ENCODE measurements at regions not wholly inside any gene's neighbourhood (a gene's known extent, or its start where the extent isn't known, plus 50 kb on each side); places are given as distances from the start of the nearest gene placed in this dataset.
"Not testable (repeated sequence)": the region's sequence is repeated elsewhere in the genome, so short reads cannot be mapped to it uniquely, and the experiment has no call there.

DNA sequence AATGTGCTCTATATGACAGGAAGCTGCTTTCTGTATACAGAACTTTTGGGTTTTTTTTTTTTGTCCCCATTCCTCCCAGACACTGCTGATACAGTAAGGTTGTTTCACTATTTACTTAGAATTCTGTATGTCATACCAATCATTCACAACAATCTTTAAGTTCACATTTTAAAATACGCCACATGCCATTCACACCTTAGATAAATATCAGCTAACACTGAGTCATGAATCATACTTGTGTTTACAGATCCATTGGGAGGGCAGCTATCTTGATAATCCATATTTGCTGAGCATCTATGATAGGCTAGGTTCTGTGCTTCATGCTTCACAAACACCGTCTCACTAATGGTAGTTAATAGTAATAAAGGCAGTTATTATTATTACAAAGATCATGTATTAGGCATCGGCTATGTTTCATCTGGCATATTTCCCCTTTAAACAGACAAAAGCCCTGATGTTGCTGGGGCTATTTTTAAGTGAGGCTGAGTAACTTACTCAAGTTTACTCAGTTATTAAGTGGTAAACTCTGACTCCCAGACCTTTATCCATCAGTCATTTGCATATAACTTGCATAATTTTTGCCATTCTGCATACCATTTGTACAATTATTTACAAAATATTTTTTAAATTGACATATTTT, 152.2 kb upstream of the HMHB1 start:
- no peak for DNase-seq

DNA sequence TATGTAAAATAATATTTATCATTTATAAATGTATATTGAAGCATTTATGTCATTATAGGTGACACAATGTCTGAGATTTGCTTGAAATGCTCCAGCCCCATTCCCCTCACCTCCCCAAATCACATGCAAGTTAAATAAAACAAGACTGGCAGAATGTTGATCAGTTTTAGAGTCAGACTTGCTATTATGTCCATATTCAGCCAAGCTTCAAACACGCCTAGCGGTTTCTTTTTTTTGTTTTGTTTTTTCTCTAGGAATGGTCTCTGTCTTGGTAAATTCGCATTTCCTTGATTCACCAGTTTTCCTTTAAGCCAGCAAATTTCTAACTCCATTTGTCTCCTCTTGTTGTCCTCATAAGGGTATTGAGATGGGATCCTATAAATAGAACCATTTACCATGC, 153.0 kb upstream of the HMHB1 start:
- DNase-seq, result no peak

DNA sequence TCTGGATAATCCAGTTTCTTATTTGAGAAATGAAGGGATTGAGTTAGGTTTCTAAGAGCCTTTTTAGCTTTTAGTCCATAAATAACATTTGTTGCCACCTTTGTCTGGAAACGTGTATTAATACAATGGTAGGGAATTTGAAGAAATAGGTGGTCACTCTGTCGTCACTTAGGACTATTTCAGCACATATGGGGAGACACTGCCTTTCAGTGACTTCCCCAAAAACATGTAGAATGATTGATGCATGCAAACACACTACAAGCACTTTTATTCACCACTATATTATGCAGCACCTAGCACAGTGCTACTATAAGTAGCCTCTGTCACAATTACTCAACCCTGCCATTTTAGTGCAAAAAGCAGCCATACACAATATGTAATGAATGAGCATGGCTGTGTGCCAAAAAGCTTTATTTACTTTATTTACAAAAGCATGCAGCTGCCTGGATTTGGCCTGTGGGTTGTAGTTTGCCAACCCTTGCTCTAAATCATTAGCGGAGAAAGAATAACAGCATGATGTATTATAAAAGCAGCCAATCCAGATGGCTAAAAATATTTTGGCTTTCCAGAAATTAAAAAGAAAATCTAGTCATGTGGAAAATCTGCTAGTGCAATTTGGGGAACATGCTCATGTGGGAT, 154.2 kb upstream of the HMHB1 start:
- DNase-seq, result no peak

DNA sequence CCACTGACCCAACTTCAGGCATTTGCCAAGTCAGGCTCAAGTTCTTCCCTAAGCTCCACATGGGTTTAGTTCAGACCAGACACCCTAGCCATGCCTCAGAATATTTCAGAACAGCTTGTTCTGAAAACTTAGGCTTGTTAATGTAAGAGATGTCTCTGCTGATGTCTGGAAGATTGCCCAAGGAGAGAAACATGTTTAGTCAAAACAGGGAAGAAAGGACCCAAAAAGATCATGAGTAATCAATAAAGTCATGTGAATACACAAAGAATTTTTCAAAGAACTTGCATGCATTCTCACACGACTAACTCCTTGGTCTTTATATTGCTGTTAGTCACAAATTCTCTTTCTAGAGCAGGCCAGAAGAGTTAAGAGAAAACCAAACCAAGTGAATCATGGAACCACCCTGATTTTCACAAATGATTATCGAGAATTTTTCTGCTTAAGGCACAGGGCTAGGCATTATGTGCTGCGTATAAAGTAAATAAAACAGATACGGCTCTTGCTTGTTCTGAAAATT, 158.1 kb upstream of the HMHB1 start:
- DNase-seq, result no peak

DNA sequence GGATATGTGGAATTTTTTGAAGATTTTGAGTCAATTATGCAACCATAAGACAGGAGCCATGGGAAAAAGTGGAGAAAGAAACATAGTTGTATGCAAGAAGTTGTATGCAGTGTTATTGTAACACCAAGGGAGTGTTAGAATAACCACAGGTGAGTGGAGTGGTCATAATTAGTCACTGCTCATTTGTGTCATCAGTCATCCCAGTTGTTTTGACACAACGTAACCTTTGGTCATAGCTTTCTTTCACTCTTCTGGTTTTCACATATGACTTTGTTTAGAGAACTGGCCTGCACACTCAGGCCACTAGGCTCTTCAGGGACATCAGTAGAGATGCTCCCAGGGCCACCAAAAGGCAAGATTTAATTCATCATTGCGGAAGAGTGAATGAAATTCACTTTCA, 158.7 kb upstream of the HMHB1 start:
- no peak for DNase-seq

DNA sequence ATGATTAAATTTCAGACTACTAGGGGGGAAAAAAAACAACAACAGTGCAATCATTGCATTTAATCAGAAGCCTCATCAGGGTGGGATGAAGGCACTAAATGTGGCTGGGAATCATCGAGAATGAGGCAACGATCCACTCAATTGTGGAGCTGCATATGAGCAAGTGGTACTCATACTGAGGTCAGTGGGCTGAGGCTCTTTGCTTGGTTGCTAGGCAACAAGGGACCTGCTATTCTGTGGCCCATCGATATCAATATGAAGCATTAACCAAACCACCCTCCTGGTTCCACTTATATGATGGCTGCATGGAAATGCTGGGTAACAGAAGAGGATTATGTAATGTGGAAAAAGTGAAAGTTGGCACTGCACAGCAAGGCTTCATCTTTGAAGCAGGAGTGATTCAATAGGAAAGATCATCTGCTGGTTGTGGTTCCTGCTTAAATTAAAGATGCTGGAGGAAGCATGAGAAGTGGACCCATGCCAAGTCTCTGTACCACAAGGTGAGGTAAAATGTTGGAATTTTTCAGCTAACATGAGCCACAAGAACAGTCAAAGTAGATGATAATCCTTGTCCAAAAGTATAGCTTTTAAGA, 159.8 kb upstream of the HMHB1 start:
- DNase-seq, result no peak

DNA sequence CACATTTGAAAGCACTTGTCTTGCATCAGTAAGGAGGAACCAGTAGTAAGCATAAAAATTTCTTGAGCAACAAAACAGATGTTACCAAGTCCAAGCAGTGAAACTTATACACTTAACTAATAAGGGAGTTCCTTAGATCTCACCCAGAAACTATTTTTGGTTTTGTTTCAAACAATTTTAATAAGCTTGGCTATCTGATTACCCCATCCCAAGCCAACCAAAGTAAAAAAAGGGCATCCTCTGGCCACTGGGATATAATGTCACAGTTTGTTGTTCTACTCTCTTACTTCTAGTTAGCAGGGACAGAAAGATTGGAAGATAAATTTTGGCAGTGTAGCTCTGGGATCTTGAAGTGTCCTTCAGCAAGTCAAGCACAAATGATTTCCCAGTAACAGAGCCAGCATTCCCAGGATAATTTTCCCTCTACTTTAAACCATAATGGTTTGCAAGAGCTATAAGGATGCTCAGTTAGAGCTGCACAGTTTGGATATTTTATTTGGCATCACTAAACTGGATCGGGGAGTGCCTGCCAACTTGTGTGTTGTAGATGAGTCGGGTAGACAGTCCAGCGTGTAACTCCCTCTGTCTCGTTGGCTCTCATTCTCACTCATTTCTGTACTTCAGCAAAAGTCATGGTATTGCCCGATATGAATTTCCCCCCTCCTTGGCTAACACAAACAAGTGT, 161.9 kb upstream of the HMHB1 start:
- DNase-seq, result no peak

DNA sequence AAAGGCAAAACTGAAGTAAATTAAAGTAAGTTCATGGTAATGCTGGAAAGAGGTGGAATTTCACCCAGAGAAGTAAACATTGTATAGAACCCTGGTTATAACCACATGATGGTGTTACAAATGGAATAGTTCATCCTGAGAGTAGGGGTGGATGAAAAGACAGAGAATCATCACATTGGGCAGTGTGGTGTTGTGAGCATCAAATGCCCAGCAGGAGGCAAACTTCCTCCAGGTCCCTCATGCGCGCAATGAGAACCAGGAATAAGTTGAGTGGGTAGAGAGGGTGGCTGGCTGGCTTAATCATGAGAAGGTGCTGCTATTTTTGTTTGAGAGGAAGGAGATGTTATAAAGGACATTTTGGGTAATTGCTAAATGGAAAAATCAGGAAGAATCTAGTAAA, 163.3 kb upstream of the HMHB1 start:
- DNase-seq, result peak; percentile 4 to 10

DNA sequence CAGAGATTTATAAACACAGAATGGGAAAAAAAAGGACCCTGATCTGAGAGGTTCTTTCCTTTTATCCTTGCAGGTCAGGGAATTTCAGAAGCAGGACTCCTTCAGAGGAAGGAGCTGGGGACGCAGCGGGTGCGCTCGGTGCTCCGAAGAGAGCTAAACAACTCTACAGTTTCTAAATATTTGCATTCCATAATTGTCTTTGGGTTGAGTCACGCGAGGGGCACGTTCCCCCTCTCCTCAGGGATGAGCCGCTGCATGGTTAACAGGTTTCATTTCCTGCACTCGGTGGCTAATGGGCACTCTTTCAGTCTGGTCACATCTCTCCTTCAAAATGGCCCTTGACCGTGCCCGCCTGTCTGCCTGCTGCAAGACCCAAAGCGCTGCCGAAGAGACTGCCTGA, 165.0 kb upstream of the HMHB1 start:
- no peak for DNase-seq

DNA sequence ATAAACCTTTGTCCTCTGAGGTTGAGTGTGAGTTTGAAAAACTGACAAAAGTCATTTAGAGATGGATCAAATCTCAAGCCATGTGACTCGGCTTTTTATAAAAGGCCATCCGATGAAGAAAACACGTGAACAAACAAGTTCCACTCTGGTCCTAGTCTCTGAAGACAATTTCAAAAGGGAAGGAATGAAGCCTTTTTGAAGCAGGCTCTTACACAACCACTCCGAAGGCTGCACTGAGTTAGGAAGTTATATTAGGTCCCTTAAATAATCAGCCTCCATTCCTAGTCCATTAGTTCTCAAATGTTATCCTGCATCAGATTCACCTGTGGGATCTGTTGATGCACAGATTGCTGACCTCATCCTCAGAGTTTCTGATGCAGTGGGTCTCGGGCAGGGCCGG, 166.6 kb upstream of the HMHB1 start:
- DNase-seq, result no peak

DNA sequence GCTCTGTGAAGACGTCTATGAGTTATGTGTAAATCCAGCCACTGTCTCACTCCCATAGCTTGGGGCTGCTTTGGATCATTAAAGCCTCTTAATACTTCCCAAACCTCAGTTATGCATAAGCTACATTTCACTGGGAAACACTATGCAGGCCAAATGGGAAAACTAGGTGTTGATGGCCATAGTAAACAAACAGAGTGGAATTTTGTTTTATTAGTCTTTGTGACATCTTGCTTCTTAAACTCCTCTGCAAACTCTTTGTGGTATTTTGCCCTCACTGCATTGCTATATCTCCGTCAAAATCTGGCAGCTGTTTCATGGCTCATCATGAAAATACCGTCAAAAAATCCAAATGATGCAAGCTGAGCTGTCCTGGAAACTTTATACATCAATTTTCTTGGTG, 167.2 kb upstream of the HMHB1 start:
- no peak for DNase-seq

DNA sequence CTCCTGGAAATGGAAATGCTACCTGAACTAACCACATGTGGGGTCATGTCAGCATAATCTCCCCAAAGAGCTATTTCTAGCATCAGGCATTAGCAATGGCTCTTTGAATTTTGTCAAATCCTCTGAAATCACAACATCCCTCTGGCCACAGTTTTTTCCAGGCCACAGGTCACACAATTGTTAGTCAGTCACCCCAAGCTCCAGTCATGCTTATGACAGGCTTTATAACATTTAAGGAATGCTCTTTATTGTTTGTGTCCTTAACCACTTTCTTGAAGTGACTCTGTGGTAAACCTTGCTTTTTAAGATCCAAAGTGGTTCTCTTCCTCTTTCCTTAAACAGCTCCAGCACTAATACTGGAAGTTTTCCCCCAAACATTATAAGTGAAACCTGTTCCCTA, 169.2 kb upstream of the HMHB1 start:
- no peak for DNase-seq

DNA sequence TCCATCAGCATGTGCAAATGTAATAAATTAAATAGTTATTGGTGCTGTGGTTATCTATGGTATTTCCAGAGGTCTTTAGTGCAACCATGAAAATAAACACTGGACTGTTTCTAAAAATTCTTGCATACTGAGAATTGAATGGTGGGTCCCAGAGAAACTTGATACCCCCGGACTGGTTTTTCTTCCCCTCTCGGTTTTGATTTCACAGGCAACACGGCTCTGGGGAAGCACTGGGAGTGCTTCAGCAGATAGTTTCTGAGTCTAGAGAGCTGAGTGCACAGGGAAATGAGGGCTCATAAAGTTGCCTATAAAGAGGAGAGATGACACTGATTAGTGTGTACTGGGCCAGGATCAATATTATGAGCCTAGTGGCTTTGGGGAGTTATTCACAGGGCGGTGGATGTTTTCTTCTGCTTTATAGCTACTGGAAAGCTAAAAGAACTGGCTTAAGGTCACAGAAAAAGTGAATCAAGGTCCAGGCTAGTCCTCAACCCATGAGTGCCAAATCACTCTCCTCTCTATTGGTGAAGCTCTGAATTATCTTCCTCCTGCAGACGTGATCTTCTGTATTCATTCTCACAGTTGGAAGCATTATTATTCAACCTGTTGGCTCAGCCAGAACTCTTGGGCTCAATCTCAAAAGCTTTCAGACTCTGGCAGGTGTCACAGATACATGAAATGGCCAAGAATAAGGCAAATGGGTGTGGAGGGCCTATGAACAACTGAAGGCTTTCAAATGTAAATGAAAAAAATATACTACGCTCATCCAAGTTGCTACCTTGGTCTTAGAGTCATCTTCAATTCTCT, 170.2 kb upstream of the HMHB1 start:
- DNase-seq, result no peak

DNA sequence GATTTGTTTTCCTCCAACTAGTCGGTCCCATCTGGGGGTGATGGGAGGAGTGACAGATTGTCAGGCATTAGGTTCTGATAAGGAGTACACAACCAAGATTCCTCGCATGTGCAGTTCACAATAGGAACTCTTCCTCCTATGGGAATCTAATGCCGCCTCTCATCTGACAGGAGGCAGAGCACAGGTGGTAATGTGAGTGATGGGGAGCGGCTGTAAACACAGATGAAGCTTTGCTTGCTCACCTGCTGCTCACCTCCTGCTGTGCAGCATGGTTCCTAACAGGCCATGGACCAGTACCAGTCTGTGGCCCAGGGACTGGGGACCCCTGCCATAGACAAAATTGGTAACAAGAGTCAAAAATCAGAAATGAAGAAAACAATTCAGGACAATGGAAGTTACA, 173.3 kb upstream of the HMHB1 start:
- no peak for DNase-seq

DNA sequence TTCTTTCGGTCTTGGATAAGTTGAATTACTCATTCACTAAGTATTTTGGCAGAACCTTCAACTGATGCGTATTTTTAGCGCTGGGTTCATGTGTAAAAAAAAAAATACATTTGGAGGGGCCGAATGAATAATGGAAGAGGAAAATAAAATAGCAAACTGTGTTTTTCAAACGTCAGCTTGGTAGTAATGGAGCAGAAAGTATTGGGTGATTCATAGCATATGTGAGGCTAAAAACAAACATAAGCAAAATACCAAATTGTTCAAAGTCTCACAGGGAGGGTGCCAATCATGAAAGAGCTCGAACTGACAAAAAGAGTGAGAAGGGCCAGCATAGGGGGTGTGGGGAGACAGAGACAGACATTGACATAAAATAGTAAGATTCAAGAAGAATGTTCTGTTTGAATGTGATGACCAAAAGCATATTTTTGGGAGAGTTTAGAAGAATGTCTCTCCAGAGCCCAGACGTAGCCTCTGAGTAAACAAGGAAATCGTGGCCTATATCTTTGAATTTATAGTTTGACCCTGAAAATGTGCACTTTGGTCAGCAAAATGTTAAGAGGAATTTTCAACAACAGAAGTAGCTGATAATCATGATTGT, 174.9 kb upstream of the HMHB1 start:
- DNase-seq, result no peak

DNA sequence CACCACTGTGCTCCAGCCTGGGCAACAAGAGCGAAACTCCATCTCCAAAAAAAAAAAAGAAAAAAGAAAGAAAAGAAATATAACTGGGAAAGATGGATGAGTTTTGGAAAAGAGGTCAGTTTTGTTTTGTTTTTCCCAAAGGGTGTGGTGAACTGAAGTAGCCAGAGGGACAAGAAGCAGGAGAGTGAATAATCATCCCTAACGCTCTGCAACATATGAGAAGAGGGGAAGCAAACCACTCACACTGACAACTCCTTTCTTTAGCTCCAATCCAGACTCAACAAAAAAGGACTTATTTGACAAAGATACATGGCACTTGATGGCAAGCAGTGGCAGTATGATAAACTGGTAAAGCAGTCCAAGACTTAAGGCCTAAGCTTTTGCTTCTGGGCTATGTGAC, 176.1 kb upstream of the HMHB1 start:
- no peak for DNase-seq

DNA sequence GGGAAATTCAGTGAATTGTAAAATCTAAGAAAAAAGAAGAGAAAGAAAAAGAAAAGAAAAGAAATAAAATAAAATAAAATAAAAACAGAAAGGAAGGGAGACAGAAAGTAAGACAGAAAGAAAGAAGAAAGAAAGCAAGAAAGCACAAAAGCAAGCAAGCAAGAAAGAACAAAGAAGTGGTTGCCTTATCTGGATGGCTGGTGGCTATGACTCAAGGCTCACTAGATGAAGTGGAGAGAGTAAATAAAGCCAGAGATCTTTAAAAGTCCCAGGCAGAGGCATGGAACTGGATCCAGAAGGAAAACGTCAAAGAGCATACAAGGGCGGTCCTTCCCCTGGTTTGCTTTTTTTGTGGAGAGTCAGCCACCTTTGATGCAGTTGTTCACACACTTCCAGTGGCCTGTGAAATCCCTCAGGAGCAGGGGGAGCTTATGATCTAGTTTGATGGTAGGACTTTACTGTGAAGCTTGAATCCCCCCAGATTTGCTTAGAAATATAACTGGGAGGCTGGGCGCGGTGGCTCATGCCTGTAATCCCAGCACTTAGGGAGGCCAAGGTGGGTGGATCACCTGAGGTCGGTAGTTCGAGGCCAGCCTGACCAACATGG, 176.7 kb upstream of the HMHB1 start:
- no peak for DNase-seq

DNA sequence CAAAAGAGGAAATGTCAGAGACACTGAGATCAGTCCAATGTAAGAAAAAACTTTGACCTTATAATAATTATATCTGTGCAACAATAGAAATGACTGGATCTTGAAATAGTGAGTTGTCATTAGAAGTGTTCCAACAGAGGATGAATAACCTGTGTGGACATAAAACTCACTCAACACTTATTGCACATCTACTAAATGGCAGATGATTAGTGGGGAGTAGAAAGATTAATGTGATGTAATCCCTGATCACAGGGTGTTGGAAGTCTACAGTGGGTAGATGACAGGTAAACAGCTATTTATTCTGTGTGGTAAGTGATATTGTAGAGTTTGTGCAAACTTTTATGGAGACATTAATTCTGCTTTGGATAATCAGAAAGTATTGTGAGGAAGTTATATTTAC, 177.3 kb upstream of the HMHB1 start:
- no peak for DNase-seq

DNA sequence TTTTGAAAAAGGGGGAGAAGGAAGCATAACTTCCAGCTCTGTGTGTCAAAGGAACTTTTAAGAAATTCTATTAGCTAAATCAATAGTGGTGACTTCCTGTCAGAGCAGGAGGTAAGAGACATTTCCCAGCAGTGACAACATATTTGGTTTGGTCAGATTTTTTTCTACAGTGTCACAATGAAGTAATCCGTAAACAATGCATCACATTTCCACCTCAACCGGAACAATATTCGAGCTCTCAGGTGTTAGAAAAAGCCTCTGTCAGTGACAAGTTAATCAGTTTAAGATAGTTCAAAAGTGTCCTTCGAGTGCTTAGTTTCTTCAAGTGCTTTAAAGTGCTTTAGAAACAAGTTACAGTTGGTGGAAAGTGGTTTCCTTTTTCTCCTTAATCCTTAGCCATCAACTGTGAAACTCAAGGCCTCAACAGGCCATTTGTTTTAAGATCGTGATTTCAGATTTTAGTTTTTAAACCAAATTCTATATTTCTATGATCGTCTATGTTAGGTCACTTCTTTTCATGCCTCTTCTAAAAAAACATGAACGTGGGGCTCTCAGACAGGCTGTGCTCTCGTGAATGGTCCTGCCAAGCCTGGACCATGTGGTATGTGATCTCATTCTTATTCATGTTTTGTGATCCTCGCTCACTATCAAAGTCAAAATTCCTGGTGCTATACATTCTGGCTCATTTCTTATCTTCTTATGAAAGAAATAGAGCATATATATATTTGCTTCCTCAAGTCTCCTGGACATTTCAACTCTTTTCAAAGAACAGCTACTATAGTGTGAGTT, 181.9 kb upstream of the HMHB1 start:
- DNase-seq, result no peak

DNA sequence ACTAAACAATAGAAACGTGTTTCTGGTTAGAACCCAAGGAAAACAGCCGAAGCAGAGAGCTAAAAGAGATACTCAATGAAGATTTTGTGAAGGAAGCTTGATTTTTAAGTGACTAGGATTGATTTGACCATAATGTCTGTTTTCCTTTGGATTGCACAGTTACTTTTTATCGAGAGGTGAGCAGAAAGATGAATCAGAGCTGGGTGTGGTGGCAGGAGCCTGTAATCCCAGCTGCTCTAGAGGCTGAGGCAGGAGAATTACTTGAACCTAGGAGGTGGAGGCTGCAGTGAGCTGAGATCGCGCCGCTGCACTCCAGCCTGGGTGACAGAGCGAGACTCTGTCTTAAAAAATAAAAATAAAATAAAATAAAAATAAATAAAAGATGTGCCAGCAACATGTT, 186.9 kb upstream of the HMHB1 start:
- not testable (repeated sequence) for DNase-seq

DNA sequence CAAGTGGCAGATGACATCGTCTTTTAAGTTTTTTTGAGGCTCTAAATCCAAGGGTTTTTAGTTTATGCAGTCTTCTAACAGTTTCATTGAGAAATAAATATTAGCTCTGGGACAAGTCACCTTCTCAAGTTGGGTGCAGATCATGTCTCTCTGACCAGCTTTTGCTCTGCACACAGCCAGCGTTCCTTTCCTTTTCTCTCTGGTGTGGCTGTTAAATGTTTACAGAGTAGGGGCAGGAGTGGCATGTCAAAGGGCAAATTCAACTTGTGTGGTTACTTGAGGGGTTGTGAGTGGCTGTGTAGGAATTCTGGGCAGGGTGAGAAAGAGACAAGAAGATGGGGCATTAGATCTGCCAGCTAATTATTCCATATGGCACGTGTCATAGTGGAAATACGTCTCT, 187.5 kb upstream of the HMHB1 start:
- DNase-seq, result no peak
